ENCODE measurements at regions not wholly inside any gene's neighbourhood (a gene's known extent, or its start where the extent isn't known, plus 50 kb on each side); places are given as distances from the start of the nearest gene placed in this dataset.

- Histone ChIP-seq H3K36me3 (no peaks in the 10 kb centered on the region), H3K27me3 (replicated peaks; ENCODE audit: insufficient read depth) (no peaks in the 10 kb centered on the region), H3K4me3 (no peak overlapping the region), H3K4me1 (replicated peaks) (no peaks in the 10 kb centered on the region), H3K9me3 (no peaks in the 10 kb centered on the region), H3K27ac (no peak overlapping the region)
- 60% methylated on average over 3 of the region's 3 CpGs for WGBS
- no peak for DNase-seq (ENCODE audit: low spot score)
- intact Hi-C loops (cut with DNase I), result no loop called here
- TF ChIP-seq POLR2A (IDR thresholded peaks at IDR 0.05) (no peak), CTCF (IDR thresholded peaks at IDR 0.05) (no peak), POLR2AphosphoS5 (IDR thresholded peaks at IDR 0.05) (no peak)
Measured at GRCh38 chr10:83835945-83836745, 303.2 kb upstream of the GHITM start.

- H3K9me3 ChIP-seq, result no peaks in the 10 kb centered on the region
- H3K36me3 ChIP-seq, result no peaks in the 10 kb centered on the region
- no peaks in the 10 kb centered on the region for H3K4me1 ChIP-seq (replicated peaks)
- H3K27me3 ChIP-seq (replicated peaks; ENCODE audit: insufficient read depth), result no peaks in the 10 kb centered on the region
- TF ChIP-seq POLR2AphosphoS5 (IDR thresholded peaks at IDR 0.05), result no peak
- no peak for TF ChIP-seq POLR2A (IDR thresholded peaks at IDR 0.05)
- TF ChIP-seq CTCF (IDR thresholded peaks at IDR 0.05), result no peak
- 78% methylated on average over 3 of the region's 3 CpGs for WGBS
- H3K4me3 ChIP-seq, result no peak overlapping the region
- intact Hi-C loops (cut with DNase I), result no loop called here
- DNase-seq (ENCODE audit: low spot score), result no peak
- no peak overlapping the region for H3K27ac ChIP-seq
Measured at GRCh38 chr10:83848677-83849076, 290.6 kb upstream of the GHITM start.

GRCh38 chr10:83849150-83849549 lies 290.2 kb upstream of the GHITM start:
- intact Hi-C loops (cut with DNase I), result no loop called here
- Histone ChIP-seq H3K27ac (no peak overlapping the region), H3K4me3 (no peak overlapping the region), H3K4me1 (replicated peaks) (no peaks in the 10 kb centered on the region), H3K9me3 (no peaks in the 10 kb centered on the region), H3K27me3 (replicated peaks; ENCODE audit: insufficient read depth) (no peaks in the 10 kb centered on the region), H3K36me3 (no peaks in the 10 kb centered on the region)
- TF ChIP-seq POLR2A (IDR thresholded peaks at IDR 0.05) (no peak), CTCF (IDR thresholded peaks at IDR 0.05) (no peak), POLR2AphosphoS5 (IDR thresholded peaks at IDR 0.05) (no peak)
- DNase-seq (ENCODE audit: low spot score), result no peak

GRCh38 chr10:83852146-83852545 lies 287.2 kb upstream of the GHITM start:
- 27% methylated on average over 1 of the region's 1 CpG for WGBS
- no peak for DNase-seq (ENCODE audit: low spot score)
- no peak overlapping the region for H3K27ac ChIP-seq
- intact Hi-C loops (cut with DNase I), result no loop called here
- H3K4me1 ChIP-seq (replicated peaks), result no peaks in the 10 kb centered on the region
- H3K27me3 ChIP-seq (replicated peaks; ENCODE audit: insufficient read depth), result no peaks in the 10 kb centered on the region
- H3K36me3 ChIP-seq, result no peaks in the 10 kb centered on the region
- H3K4me3 ChIP-seq, result no peak overlapping the region
- TF ChIP-seq CTCF (IDR thresholded peaks at IDR 0.05) (no peak), POLR2AphosphoS5 (IDR thresholded peaks at IDR 0.05) (no peak), POLR2A (IDR thresholded peaks at IDR 0.05) (no peak)
- no peaks in the 10 kb centered on the region for H3K9me3 ChIP-seq

GRCh38 chr10:83862723-83863122 lies 276.6 kb upstream of the GHITM start:
- Histone ChIP-seq H3K27ac (no peak overlapping the region), H3K36me3 (no peaks in the 10 kb centered on the region), H3K4me1 (replicated peaks) (no peaks in the 10 kb centered on the region), H3K4me3 (no peak overlapping the region), H3K27me3 (replicated peaks; ENCODE audit: insufficient read depth) (no peaks in the 10 kb centered on the region), H3K9me3 (no peaks in the 10 kb centered on the region)
- intact Hi-C loops (cut with DNase I), result no loop called here
- no peak for DNase-seq (ENCODE audit: low spot score)
- TF ChIP-seq POLR2AphosphoS5 (IDR thresholded peaks at IDR 0.05) (no peak), CTCF (IDR thresholded peaks at IDR 0.05) (no peak), POLR2A (IDR thresholded peaks at IDR 0.05) (no peak)

Data from prostate gland (tissue), 2 donors.